ENCODE measurements at regions not wholly inside any gene's neighbourhood (a gene's known extent, or its start where the extent isn't known, plus 50 kb on each side); places are given as distances from the start of the nearest gene placed in this dataset.
"Not testable (repeated sequence)": the region's sequence is repeated elsewhere in the genome, so short reads cannot be mapped to it uniquely, and the experiment has no call there.

DNA sequence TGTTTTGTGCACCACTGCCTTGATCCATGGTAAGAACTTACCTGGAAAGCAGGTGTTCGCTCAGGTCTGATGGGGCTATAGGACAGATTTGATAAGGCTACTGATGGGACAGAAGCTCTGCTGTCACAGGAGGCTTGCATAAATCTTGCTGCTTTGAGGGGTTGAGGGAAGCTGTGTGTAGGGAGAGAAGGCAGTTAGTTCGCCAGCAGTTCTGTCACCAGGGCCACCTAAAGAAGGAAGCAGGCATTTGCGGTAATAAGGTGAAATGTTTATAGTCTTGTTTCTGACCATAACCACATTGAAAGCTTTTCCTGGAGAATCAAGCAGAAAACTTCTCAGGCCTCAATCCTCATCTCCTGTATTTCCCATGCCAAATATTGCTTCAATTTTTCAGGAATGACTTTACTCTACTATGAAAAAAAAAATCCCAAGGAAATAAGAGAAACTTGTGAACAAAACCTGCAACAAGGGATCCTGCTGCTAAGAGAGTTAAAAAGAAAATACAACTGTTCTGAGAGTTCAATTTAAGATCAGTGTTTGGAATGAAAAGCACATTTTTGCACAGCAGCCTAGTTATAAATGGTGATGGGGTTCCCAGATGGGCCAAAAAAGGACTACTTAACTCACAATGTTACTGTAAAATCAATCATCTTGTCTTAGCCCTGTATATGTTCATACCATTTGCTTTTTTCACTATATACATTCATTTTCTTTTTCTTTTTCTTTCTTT, 122.0 kb upstream of the RANBP3L start:
- DNase-seq (ENCODE audit: low read depth in 2 of 2): no peak

DNA sequence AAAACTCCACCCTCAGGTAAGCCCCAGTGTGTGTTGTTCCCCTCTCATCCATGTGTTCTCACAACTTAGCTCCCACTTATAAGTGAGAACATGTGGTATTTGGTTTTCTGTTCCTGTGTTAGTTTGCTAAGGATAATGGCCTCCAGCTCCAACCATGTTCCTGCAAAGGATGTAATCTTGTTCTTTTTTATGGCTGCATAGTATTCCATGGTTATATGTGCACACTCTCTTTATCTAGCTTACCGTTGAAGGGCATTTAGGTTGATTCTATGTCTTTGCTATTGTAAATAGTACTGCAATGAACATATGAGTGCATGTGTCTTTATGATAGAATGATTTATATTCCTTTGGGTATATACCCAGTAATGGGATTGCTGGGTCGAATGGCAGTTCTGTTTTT, 124.4 kb upstream of the RANBP3L start:
- not testable (repeated sequence) for DNase-seq (ENCODE audit: low read depth in 2 of 2)

DNA sequence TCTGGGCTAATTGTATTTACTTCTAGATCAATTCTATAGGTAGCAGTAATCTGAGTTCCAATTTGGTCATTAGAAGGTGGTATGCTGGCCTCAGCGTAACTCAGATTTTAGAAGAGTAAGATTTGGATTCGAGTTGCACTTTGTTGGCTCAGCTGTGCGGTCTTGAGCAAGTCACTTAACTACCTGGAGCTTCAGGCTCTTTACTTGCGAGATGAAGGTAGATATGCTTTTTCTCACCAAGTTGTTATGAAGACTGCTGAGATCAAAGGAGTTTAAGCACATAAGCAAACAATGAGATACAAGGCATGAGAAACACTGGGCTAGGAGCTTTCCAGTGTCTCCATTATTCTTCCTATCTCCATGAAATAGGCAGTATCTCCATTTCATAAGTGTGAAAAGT, 133.8 kb upstream of the RANBP3L start:
- DNase-seq (ENCODE audit: low read depth in 2 of 2): no peak

DNA sequence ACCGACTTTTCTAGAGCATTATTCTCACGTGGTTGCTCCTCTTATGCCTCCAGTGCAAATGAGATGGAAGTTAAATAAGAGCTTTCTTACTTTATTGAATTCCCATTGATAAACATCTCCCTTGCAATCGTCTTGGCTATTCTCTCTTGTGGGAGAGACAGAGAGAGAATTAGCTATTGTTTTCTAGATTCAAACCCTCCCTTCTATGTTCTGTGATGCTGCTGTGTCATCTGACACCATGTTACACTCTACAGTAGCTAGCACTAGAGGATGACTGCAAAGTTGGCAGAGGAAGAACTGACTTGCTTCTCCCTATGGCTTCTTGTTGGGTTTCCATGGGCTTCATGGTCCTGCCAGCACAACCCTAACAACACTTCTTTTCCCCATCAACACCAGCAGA, 134.6 kb upstream of the RANBP3L start:
- DNase-seq (ENCODE audit: low read depth in 2 of 2): no peak

DNA sequence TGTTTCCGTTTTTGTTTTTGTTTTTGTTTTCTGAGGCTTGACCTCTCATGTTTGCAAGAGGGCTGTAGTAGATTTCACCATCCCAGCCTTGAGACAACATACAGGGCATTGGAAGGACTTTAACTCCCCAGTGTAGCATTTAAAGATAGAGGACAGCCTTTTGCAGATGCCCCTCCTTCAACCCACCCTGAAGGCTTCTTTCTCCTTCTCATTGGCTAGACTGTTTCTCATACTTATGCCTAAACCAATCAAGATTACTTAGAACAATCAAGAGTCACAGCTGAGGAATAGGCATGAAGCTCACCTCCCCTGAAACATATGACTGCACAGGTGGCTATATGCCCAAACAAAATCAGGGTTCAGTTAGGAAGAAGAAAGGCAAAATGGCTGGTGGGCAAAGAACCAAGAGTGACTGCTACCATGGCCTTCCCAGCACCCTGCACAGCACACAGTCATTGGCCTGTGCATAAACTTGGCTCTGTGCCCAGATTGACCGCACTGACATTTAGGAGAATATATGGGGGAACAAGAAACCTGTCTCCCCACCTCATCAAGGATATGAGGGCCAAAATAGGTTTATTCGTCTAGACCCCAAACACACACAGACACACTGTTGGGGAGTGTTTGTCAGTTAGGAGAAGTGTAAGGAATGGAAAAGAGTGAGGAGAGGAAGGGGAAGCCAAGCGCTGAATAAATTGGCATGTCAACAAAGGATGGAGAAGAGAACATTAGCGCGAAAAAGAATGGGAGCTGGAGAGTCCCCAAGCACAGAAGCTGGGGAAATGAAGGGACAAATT, 137.3 kb upstream of the RANBP3L start:
- no peak for DNase-seq (ENCODE audit: low read depth in 2 of 2)

DNA sequence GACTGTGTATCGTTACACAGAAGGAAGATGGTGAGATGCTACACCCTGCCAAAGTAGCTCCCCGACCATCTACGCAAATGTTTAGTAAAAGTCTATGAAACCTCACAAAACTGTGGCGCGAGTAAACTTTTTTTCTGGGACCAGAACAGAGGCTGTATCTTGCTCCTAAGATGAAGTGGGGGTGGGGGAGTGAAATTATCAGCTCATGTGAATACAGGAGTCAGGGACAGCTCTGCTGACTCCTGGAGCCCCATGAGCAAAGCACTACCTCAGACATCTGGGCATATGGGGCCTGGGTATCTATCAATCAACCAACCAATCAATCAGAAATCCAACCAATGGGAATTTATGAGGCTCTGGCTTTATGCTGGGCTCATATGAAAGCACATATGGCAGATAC, 138.6 kb upstream of the RANBP3L start:
- DNase-seq (ENCODE audit: low read depth in 2 of 2): no peak

DNA sequence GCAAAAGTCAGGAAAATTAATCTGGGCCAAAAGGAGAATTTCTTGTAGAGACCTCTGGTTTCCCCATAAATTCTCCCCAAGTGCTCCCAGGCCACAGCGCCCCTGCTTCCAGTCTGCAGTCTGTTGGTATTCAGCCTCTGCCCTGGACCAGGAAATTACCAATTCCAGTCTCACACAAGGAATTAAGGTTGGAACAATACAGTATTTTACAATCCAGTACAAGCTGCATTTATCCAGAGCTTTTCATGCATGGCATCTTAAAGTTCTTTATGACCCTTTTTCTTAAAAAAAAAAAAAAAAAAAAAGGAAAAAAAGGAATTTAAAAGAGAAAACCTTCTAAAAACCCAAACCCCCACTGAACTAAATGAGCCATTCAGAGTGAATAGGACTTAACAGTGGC, 139.6 kb upstream of the RANBP3L start:
- DNase-seq (ENCODE audit: low read depth in 2 of 2): no peak

DNA sequence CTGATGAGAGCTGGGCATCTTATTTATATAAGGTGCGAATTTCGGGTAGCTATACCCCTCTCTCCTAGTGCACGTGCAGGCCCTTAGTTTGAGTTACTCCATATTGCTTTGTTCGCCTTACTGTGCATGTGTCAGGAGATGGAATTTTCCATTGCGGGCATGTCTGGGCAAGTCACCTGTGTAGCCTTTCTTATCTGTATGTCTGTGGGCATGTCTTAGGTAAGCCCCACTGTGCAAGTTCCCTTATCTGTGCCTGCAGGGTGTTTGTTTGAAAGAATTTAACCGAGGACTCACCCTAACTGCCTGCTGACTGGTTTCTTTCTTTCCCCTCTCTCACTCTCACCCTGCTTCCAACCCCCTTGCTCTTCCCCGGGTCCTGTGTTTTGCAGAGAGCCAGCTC, 140.7 kb upstream of the RANBP3L start:
- no peak for DNase-seq (ENCODE audit: low read depth in 2 of 2)

DNA sequence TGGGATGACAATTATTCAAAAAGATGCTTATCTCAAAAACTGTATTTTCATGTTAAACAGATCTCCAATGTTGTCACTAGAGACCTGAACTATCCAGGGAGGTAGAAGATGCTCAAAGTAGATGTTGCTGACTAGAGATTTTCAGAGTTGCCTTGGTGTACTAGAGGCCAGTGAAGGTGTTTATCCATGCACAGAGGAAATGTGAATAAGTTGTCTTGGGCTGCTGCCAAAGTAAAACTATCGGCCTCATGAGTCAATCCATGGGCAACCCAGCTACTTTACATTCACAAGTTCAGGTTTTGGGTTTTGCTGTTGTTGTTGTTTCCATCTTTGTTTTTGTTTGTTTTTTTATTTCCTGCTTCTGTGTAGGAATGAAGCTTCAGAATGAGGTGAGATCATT, 141.1 kb upstream of the RANBP3L start:
- DNase-seq (ENCODE audit: low read depth in 2 of 2): no peak

DNA sequence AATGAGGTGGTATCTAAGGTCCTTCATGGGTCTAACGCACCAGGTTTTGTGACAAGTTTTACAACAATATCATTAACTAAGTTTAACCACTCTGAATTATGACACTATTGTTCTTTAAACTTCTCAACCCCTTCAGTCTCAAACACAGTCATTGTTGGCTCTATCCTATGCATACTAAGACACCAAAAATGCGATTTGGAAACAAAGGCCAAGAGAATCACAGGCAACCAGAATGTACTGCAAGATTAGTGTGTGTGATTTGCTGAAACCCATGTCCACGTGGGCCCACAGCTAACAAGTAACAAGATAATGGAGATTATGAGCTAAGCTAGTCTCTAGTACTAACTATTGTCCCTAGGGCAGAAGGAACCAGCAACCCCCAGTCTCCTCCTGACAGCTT, 142.2 kb upstream of the RANBP3L start:
- DNase-seq (ENCODE audit: low read depth in 2 of 2): no peak

DNA sequence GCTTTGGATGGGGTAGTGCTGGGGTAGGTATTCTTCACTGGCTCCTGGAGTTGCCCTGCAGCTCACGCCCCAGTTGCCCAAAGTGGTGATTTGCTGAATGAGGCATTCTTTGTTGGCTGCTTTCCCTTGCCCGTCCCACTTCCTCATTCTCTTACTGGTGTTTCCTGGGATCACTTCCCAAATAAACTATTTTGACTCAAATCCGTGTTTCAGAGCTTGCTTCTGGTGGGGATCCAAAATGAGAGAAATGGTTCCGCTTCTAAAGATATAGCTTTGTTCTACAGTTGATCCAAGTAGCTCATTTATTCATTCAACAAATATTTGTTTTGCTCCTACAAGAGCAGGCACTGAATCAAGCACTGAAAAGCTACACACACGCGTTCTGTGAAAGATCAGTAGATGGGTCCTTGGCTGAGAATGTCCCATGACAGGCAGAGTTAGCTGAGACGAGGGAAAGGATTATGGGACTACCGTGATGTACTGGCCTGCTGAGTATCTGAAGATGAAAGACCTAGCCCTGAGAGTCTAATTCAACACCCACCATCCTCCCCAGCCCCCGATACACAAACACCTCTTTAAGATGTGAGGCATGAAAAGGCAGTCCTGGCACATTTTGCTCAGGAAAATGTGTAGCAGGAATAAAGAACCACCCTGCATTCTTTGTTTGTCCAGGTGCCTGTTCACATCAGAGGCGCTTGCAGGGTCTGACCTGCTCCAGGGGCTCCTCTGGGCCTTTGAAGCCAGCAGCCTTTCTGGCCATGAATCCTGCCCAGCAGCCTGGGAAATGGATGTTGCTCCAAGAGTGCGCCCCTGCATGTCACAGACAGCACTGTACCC, 143.1 kb upstream of the RANBP3L start:
- no peak for DNase-seq (ENCODE audit: low read depth in 2 of 2)

DNA sequence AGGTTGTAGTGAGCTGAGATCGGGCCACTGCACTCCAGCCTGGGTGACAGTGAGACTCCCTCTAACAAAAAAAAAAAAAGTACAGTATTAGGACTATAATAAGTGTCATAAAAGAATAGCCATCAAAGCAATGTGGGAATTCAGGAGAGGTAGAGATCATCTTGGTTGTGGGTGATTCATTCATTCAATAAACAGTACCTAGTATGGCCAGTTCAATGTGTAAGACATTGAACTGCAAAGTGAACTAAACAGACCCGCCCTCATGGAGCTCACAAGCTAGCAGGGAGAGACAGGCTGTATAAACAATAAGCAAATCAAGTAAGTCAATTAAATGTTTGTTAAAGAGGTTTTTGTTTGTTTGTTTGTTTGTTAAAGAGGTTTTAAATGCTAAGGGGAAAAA, 146.1 kb upstream of the RANBP3L start:
- DNase-seq (ENCODE audit: low read depth in 2 of 2): no peak

DNA sequence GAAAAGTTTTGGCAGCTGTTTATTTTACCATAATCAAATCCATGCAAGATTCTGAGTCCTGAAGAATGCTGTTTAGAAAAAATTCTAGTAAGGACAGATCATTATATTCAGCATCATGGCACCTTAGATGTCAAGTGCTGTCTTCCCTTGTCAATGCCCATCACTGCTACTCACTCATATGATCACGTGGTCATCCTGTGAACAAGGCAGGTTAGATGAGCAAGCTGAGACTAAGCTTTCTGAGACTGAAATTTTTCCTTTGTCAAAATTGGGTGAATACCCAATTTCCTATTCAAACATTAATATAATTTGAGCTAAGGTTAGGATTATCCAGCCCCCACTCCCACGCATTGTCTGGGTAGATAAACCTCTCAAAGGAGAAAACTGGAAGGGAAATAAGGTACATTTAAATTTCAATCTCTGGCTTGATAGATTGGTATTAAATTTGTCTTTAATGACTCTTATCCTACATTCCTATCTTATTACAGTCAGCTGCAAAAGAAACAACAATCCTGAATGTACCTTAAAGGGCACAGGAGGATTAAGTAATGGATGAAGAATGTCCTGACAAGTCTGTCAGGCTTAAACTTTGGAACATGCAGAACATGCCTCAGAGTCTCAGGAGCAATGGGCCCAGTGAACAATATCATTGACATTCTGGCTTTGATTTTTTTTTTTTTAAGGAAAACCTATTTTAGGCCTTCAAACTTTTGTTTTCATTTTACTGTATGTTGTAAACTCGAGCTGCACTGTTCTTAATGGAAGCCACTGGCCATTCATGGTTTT, 148.7 kb upstream of the RANBP3L start:
- no peak for DNase-seq (ENCODE audit: low read depth in 2 of 2)

DNA sequence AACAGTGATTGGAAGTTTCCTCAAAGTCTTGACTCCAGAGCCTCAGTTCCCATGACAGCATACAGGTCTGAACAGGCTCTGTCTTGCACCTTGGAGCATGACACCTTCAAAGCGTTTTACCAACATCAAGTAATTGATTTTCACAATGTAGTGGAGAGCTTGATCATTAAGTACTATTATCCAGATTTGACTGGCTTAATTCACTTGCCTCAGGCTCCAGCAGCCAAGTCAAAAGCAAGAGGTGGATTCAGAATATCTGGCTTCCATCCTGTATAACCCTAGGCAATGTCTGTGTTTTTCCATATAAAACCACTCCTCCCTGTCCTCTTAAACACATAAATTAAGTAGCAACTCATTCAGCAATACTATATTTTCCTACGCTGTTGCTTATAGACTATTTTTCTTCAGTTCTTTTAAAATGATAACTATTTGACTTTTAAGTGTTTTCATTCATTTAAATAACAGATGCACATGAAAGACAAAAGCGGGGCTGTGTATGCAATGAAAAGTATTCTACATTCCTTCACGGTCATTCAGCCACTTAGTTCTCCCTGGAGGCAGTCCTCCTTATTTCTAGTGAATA, 150.8 kb upstream of the RANBP3L start:
- DNase-seq (ENCODE audit: low read depth in 2 of 2): no peak

DNA sequence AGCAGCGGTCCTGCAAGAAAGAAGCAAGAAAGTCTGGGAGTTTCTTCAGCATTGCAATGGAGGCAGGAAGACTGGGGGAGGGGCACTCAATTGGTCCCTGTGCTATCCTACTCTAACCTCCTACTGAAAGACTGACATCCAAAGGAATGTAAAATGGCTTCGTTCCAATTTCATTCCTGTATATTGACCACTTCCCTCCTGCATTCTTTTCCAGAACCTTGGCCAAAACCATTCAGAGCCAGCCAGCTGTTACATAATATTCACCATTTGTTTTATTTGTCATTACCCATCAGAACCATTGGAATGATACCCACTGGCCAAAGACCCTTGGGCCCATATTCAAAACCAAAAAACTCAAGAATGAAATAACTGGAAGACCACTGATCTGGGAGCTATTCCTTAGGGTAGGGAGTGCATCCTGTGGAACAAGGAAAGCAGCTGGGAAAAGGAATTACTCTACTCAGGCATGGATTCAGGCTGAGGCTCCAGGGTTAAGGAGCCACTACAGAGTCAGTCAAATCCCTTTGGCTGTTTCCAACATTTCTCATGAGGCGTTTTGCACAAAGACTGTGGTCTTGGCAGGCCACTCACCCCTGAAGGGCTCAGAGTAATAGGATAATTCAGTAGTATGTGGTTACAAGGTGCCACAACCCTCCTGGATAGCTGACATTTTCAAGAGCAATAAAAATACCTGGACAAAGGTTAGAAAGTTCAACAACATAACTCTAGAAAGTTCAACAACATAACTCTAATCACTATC, 148.7 kb upstream of the SLC1A3 start:
- no peak for DNase-seq (ENCODE audit: low read depth in 2 of 2)

DNA sequence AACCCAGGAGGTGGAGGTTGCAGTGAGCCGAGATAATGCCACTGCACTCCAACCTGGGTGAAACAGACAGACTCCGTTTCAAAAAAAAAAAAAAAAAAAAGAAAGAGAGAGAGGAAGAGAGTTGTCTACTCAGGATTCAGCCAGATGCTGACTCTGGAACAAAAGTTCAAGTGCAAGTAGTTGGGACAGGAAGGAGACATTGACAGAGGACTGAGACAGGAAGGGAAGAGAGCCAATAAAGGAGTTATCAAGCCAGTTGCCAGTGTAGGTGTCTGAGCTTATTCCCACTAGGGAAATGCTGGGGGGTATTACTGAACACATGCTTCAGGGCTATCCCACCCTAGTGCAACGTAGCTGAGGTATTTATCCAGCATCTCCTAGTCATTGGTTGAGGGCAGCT, 147.7 kb upstream of the SLC1A3 start:
- no peak for DNase-seq (ENCODE audit: low read depth in 2 of 2)

DNA sequence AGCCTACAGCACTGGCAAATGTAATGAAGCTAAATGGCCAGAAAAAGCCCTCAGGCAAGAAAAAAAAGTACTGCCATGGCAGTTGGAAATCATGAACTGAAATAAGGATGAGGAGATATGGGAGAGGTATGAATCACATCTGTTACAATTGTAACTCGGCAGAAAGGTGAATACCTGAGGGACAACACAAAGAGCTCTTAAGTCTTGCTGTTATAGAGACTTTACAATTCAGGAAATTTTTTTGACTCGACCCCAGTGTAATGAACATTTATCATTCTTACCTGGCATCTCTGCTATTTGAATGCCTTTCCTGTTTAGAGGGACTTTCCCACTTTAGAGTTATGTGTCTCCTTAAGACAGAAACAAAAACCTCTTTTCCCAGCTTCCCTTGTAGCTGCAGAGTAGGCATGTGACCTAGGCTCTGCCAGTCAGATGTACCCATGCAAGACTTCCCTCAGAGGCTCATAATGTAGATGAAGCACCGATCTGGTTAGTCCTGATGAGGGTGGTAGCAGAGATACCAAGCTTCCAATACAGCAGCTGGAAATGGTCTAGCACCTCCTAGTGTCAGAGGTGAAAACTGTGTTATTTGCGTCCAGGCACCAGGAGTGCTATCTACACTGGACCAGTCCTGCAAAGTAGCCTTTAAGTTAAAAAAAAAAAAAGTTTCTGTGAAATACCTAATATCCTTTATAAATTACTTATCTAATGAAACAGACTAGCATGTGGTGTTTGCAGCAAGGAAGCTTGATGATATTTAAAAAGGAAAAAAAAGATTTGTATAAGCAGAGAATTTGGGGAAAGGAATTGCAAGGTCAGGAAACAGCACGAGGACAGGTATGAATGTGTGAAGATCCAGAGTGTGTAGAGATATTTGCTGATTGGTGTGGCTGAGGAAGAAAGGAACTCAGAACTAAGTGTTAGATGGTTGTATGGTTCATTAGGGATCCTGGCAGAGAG, 146.9 kb upstream of the SLC1A3 start:
- no peak for DNase-seq (ENCODE audit: low read depth in 2 of 2)

DNA sequence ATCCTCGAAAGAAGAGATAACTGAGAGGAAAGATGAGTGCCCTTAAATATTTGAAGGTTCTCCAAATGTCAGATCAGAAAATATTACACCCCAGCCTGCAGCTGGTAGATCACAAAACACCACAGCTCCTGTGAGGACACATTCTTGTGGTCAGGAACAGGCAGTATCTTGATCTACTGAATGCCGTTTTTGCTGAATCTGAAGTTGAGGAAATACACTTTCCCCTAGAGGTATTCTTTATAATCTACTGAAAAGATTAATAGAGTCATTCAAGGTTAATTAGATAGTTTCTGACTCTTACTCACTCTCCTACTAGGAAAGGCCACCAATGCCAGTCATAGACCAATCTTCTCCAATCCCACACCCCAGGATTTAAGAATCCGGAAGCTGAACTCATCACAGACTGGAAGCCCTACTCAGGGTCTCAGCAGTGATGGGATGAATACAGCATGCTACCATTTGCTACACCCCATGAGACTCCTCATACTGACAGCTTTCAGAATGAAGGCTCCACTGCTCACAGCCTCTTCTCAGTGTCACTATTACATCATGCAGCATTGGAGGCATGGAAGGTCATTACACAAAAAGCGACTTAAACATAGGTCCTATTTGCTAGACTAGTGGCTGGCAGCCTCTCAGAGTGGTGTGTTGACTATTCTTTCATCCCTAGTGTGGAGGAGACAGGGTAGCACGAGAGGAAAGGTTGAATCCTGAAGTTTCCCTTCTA, 143.9 kb upstream of the SLC1A3 start:
- no peak for DNase-seq (ENCODE audit: low read depth in 2 of 2)

DNA sequence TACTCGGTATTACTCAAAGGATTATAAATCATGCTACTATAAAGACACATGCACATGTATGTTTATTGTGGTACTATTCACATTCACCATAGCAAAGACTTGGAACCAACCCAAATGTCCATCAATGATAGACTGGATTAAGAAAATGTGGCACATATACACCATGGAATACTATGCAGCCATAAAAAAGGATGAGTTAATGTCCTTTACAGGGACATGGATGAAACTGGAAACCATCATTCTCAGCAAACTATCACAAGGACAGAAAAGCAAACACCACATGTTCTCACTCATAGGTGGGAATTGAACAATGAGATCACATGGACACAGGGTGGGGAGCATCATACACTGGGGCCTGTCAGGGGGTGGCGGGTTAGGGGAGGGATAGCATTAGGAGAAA, 130.5 kb upstream of the SLC1A3 start:
- not testable (repeated sequence) for DNase-seq (ENCODE audit: low read depth in 2 of 2)

All from stimulated activated CD8-positive, alpha-beta memory T cell treated with anti-CD3 and anti-CD28 coated beads, Interleukin-2, amount 100 ng/mL, for 48 hours (primary cell).